ENCODE measurements at regions not wholly inside any gene's neighbourhood (a gene's known extent, or its start where the extent isn't known, plus 50 kb on each side); places are given as distances from the start of the nearest gene placed in this dataset.

DNA sequence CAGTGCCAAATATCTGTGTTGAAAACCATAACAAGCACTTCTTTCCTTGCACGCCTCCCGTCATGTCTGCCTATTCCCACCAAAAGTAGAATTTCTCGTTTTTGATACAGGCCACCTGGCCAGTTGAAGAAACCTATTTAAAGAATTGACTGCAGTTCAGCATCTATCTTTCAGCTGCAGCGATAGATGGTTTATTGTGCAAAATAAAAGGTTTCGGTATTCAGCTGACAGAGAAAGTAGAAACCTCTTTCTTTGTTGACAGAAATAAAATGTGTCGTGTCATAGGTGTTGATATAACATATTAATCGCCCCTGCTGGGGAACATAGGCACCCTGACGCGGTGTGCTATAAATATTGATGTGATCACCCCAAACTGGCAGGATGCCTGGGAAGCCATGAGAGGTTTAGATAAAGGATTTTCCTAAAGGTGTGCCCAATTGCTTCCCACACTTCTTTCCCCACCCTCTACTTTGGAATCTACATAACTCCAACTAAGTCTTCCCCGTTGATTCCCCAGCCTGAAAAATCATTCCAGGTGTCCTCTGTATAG is 570.4 kb downstream of the CCDC85A start:
- H3K4me1 ChIP-seq (replicated peaks), result no peaks in the 10 kb centered on the region
- H3K9me3 ChIP-seq (replicated peaks), result no peaks in the 10 kb centered on the region
- no peak for DNase-seq (ENCODE audit: low read depth in 1 of 2, low spot score in 2 of 2)

GRCh38 chr2:56754627-56755026 is 570.8 kb downstream of the CCDC85A start:
- H3K27me3 ChIP-seq (replicated peaks), result peaks cover 2% of the 10 kb centered on the region; the same call in 1 of the 2 replicates
- no peaks in the 10 kb centered on the region for H3K4me1 ChIP-seq (replicated peaks)
- no peaks in the 10 kb centered on the region for H3K36me3 ChIP-seq
- no peaks in the 10 kb centered on the region for H3K9me3 ChIP-seq (replicated peaks)
- H3K27ac ChIP-seq, result no peak overlapping the region
- no peak for DNase-seq (ENCODE audit: low read depth in 1 of 2, low spot score in 2 of 2)
- H3K4me3 ChIP-seq, result no peak overlapping the region

More for the DNA sequence above, 570.4 kb downstream of the CCDC85A start:
- Histone ChIP-seq H3K36me3 (no peaks in the 10 kb centered on the region), H3K27ac (no peak overlapping the region), H3K27me3 (replicated peaks) (peaks cover 2% of the 10 kb centered on the region; the same call in 1 of the 2 replicates), H3K4me3 (no peak overlapping the region)

DNA sequence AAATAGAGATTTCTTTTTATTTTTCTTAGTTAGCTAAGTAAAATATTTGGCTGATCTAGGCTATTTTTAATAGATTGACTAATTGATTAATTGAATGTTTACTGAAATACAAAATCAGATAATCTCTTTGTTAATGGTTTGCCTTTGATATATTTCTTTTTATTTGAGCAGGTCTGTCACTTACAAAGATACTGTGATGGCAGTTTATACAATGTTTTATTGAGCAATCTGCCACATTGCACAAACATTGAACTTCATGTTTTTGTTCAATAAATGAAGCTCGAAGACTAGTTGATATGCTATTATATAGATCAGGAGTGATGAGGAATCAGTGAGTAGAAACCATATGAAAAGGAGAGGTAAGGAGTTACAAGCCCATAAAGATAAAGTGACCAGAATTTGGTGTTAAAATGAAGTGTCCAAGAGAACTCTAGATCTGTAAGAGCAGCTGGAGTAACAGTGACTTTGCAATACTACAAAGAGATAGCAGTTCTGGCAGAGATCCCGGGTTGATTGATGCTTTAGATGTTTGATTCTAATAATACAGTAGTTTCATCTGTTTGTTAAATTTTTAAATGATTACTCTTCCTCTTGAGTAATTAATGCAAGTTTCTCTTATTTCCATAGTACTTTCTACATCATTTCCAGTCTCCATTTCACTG is 574.2 kb downstream of the CCDC85A start:
- Histone ChIP-seq H3K4me3 (no peak overlapping the region), H3K9me3 (replicated peaks) (no peaks in the 10 kb centered on the region), H3K27me3 (replicated peaks) (peaks cover 2% of the 10 kb centered on the region; the same call in 1 of the 2 replicates), H3K36me3 (no peaks in the 10 kb centered on the region), H3K27ac (no peak overlapping the region), H3K4me1 (replicated peaks) (no peaks in the 10 kb centered on the region)
- no peak for DNase-seq (ENCODE audit: low read depth in 1 of 2, low spot score in 2 of 2)

DNA sequence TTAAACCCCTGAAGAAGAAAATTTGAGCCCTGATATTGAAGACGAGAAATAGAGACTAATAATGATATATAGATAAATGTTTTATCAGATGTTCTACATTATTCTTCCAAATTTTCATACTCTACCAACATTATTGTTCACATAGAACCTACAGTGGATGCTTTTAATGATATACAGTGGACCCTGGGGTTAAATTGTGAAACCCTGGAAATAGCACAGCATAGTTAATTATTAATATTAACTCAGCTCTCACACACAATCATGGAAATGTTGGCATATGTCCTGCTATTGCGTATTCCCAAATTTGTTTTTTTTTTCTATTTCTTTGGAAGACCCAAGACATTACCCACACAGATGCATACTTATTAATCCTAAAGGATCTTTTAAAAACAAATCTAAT is 579.9 kb downstream of the CCDC85A start:
- Histone ChIP-seq H3K9me3 (replicated peaks) (no peaks in the 10 kb centered on the region), H3K4me3 (no peak overlapping the region), H3K36me3 (no peaks in the 10 kb centered on the region), H3K27me3 (replicated peaks) (no peaks in the 10 kb centered on the region), H3K4me1 (replicated peaks) (no peaks in the 10 kb centered on the region), H3K27ac (no peak overlapping the region)
- no peak for DNase-seq (ENCODE audit: low read depth in 1 of 2, low spot score in 2 of 2)

DNA sequence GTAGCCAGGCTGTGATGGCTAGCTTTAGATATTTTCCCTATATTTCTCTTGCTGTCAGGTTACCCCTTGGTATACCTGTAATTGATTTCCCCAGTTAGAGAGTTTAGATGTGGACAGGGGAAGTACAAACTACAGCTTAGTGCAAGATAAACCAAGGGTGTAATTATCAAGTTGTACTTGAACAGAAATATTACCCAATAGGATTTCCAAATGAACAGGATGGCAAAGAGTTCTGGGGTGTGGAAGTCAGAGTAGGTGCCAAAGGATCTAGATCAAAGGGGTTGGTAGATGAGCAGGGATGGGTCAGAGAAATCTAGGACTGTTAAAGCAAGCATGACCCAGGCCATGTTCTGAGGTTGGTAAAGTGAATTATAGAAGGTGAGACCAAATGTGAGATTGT is 585.2 kb downstream of the CCDC85A start:
- H3K36me3 ChIP-seq, result no peaks in the 10 kb centered on the region
- no peaks in the 10 kb centered on the region for H3K4me1 ChIP-seq (replicated peaks)
- no peaks in the 10 kb centered on the region for H3K9me3 ChIP-seq (replicated peaks)
- H3K27me3 ChIP-seq (replicated peaks), result no peaks in the 10 kb centered on the region
- H3K27ac ChIP-seq, result no peak overlapping the region
- no peak for DNase-seq (ENCODE audit: low read depth in 1 of 2, low spot score in 2 of 2)
- no peak overlapping the region for H3K4me3 ChIP-seq

DNA sequence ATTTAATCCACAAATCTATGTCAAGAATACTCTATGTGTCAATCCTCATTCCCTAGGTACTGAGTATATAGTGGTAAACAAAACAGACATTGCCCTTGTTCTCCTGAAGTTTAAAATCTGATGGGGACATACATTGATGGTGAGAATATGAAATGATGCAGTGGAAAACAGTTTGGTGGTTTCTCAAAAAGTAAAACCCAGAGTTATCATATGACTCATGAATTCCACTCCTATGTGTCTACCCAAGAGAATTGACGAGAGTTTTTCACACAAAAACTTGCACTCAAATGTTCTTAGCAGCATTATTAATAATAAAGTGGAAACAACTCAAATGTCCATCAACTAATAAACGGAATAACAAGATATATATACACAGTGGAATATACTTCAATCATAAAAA is 586.7 kb downstream of the CCDC85A start:
- no peak overlapping the region for H3K27ac ChIP-seq
- no peaks in the 10 kb centered on the region for H3K36me3 ChIP-seq
- no peak for DNase-seq (ENCODE audit: low read depth in 1 of 2, low spot score in 2 of 2)
- no peaks in the 10 kb centered on the region for H3K27me3 ChIP-seq (replicated peaks)
- no peak overlapping the region for H3K4me3 ChIP-seq
- H3K9me3 ChIP-seq (replicated peaks), result no peaks in the 10 kb centered on the region
- no peaks in the 10 kb centered on the region for H3K4me1 ChIP-seq (replicated peaks)

DNA sequence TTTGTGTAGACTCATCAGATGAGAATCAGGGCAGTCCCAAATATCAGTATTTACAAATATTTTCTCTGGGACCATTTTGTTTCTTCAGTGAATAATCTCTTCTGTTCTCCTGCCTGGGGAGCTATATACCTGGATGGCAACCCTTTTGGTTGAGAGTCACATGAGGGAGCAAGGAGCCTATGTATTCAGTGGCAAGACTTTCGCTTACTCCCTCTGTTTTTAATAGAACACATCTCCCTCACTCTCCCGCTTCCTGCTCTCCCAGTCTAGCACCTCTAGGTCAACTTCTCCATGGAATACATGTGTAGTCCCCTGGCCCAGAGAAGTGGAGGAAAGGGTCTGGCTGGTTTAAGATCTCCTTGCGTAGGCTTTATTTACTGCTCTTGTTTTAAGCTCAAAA is 600.3 kb downstream of the CCDC85A start:
- H3K27ac ChIP-seq, result no peak overlapping the region
- no peaks in the 10 kb centered on the region for H3K36me3 ChIP-seq
- no peaks in the 10 kb centered on the region for H3K4me1 ChIP-seq (replicated peaks)
- no peaks in the 10 kb centered on the region for H3K9me3 ChIP-seq (replicated peaks)
- no peak overlapping the region for H3K4me3 ChIP-seq
- H3K27me3 ChIP-seq (replicated peaks), result no peaks in the 10 kb centered on the region
- no peak for DNase-seq (ENCODE audit: low read depth in 1 of 2, low spot score in 2 of 2)

GRCh38 chr2:56801214-56801613 is 617.4 kb downstream of the CCDC85A start:
- H3K9me3 ChIP-seq (replicated peaks), result no peaks in the 10 kb centered on the region; the same call in 1 of the 2 replicates
- no peak overlapping the region for H3K27ac ChIP-seq
- no peaks in the 10 kb centered on the region for H3K36me3 ChIP-seq
- H3K4me3 ChIP-seq, result no peak overlapping the region
- H3K27me3 ChIP-seq (replicated peaks), result no peaks in the 10 kb centered on the region
- DNase-seq (ENCODE audit: low read depth in 1 of 2, low spot score in 2 of 2), result no peak
- no peaks in the 10 kb centered on the region for H3K4me1 ChIP-seq (replicated peaks)

DNA sequence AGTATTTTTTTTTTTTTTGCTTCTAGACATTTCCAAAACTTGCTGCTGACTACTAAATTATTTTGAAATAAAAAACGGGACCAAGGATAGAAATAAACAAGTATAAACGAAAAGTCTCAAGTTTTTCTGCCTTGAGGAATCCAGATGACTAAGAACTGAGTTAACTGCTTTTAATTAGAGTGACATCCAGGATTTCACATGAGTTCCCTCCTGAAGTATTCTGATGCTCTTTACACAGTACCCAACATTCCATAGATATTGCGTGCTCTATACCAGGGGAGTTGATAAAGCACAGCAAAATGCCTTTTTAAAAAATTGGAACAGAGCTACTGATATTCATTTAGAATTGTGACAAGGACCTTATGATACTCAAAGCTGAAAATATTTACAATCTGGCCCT is 618.0 kb downstream of the CCDC85A start:
- H3K27ac ChIP-seq, result no peak overlapping the region
- no peak for DNase-seq (ENCODE audit: low read depth in 1 of 2, low spot score in 2 of 2)

DNA sequence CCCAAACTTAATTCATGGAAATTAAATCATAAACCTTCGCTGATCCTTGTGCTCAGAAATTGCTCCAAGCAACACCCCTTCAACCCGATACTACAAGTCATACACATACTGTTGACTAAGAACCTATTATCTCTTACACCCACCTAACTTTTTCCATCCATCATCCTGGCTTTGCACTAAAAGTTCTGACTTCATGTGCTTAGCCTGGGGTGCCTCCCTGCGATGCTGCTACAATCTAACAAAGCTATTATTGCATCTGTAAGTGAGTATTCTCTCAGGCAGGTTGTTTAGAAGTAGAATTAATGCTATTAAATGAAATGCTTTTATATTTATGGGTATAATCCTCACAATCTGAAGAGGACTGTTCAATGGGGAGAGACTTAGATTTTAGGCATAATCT is 619.8 kb downstream of the CCDC85A start:
- DNase-seq (ENCODE audit: low read depth in 1 of 2, low spot score in 2 of 2), result no peak
- no peaks in the 10 kb centered on the region for H3K9me3 ChIP-seq (replicated peaks)
- no peaks in the 10 kb centered on the region for H3K4me1 ChIP-seq (replicated peaks)
- H3K27ac ChIP-seq, result no peak overlapping the region
- H3K36me3 ChIP-seq, result no peaks in the 10 kb centered on the region
- no peaks in the 10 kb centered on the region for H3K27me3 ChIP-seq (replicated peaks)
- no peak overlapping the region for H3K4me3 ChIP-seq

More for the DNA sequence above, 618.0 kb downstream of the CCDC85A start:
- H3K27me3 ChIP-seq (replicated peaks), result no peaks in the 10 kb centered on the region
- no peak overlapping the region for H3K4me3 ChIP-seq
- no peaks in the 10 kb centered on the region for H3K4me1 ChIP-seq (replicated peaks)
- no peaks in the 10 kb centered on the region; the same call in 1 of the 2 replicates for H3K9me3 ChIP-seq (replicated peaks)
- no peaks in the 10 kb centered on the region for H3K36me3 ChIP-seq

DNA sequence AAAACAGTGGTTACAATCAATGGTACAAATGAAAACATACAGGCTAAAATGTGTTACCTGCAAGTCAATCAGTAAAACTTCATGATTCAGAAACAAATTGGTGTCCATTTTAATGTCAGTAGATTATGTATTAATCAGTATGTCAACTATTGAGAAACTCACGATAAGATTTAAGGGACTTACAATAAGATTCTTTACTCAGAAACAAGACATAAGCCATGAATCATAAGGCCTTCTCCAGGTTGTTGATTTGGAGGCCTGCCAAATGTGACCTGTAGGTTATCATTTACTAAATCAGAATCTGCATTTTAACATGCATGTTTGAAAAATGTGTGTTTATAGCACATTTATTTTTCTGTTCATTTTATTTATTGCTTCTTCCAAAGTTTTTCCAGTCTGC is 623.1 kb downstream of the CCDC85A start:
- Histone ChIP-seq H3K27me3 (replicated peaks) (no peaks in the 10 kb centered on the region), H3K4me3 (no peak overlapping the region), H3K9me3 (replicated peaks) (no peaks in the 10 kb centered on the region), H3K4me1 (replicated peaks) (no peaks in the 10 kb centered on the region), H3K27ac (no peak overlapping the region), H3K36me3 (no peaks in the 10 kb centered on the region)
- no peak for DNase-seq (ENCODE audit: low read depth in 1 of 2, low spot score in 2 of 2)

GRCh38 chr2:56807861-56808260 is 624.1 kb downstream of the CCDC85A start:
- no peaks in the 10 kb centered on the region for H3K27me3 ChIP-seq (replicated peaks)
- no peak for DNase-seq (ENCODE audit: low read depth in 1 of 2, low spot score in 2 of 2)
- H3K9me3 ChIP-seq (replicated peaks), result no peaks in the 10 kb centered on the region

GRCh38 chr2:56811401-56811800 is 627.6 kb downstream of the CCDC85A start:
- Histone ChIP-seq H3K4me1 (replicated peaks) (no peaks in the 10 kb centered on the region), H3K27ac (no peak overlapping the region), H3K27me3 (replicated peaks) (no peaks in the 10 kb centered on the region), H3K4me3 (no peak overlapping the region), H3K36me3 (no peaks in the 10 kb centered on the region), H3K9me3 (replicated peaks) (no peaks in the 10 kb centered on the region)
- DNase-seq (ENCODE audit: low read depth in 1 of 2, low spot score in 2 of 2), result no peak

More at GRCh38 chr2:56807861-56808260, 624.1 kb downstream of the CCDC85A start:
- Histone ChIP-seq H3K4me1 (replicated peaks) (no peaks in the 10 kb centered on the region), H3K36me3 (no peaks in the 10 kb centered on the region), H3K27ac (no peak overlapping the region), H3K4me3 (no peak overlapping the region)

DNA sequence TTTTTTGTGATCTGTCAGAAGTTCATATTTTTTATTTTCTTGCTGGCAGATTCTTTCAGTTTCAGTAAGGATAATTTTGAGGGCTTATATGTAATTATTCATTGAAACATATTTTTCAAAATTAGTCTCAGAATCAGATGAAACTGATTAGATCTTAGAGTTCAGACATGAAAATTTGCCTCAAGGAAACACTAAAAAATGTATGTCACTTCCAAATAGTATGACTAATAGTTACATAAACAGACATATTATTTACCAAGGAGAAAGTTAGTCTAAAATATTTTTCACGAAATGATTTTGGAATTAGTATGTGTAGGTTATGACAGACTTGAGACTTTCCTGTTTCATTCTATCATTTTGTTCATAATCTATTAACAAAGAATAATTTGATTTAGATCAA is 628.6 kb downstream of the CCDC85A start:
- Histone ChIP-seq H3K4me3 (no peak overlapping the region), H3K27ac (no peak overlapping the region), H3K27me3 (replicated peaks) (no peaks in the 10 kb centered on the region), H3K4me1 (replicated peaks) (no peaks in the 10 kb centered on the region), H3K9me3 (replicated peaks) (no peaks in the 10 kb centered on the region), H3K36me3 (no peaks in the 10 kb centered on the region)
- DNase-seq (ENCODE audit: low read depth in 1 of 2, low spot score in 2 of 2), result no peak

GRCh38 chr2:56813490-56813889 is 629.7 kb downstream of the CCDC85A start:
- H3K27ac ChIP-seq, result no peak overlapping the region
- no peaks in the 10 kb centered on the region for H3K27me3 ChIP-seq (replicated peaks)
- H3K9me3 ChIP-seq (replicated peaks), result no peaks in the 10 kb centered on the region
- H3K36me3 ChIP-seq, result no peaks in the 10 kb centered on the region
- no peaks in the 10 kb centered on the region for H3K4me1 ChIP-seq (replicated peaks)
- no peak for DNase-seq (ENCODE audit: low read depth in 1 of 2, low spot score in 2 of 2)
- H3K4me3 ChIP-seq, result no peak overlapping the region

Data from SJSA1 (cell line).